Cerebellar nuclear complex (tissue), 1 donor: ENCODE measurements at regions not wholly inside any gene's neighbourhood (a gene's known extent, or its start where the extent isn't known, plus 50 kb on each side); places are given as distances from the start of the nearest gene placed in this dataset.
"Not testable (repeated sequence)": the region's sequence is repeated elsewhere in the genome, so short reads cannot be mapped to it uniquely, and the experiment has no call there.

ENCODE experiments used
- DNase-seq, 2 experiments: peaks; one replicate each; lab custom pipeline; 2025; lab: John Stamatoyannopoulos, UW

DNA sequence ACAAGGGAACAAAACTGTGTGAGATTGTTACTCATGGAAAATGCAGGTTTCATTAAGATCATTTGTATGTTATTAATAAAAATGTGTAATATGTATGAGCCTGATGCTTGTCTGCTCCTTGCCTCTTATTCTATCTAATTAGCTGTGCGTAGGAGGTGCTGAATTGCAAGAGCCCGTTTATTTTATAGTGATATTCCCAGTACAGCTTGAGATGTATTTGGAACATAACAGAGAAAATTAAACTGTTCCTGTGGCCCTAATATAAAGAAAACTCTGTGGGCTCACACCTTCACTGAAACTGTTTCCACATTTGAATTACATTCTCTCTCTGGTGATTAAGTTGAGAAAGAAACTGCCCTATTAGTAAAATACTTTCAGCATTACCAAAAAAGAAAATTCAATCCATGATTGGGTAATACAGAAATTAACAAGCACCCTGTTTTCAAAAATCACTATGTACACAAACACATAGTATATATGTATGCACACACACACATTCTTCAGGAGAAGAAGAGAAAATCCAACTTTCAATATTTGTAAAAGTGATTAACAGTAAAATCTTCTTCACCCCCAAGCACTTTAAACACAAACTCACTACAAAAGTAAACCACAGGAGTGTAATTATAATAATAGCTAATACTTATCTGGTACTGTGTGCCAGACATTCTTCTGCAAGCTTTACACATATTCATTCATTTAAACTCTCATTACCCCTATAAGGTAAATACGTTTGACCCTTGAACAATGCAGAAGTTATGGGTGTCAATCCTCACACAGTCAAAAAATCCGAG is 233.2 kb downstream of the PHLDA1 start:
- no peak for DNase-seq

DNA sequence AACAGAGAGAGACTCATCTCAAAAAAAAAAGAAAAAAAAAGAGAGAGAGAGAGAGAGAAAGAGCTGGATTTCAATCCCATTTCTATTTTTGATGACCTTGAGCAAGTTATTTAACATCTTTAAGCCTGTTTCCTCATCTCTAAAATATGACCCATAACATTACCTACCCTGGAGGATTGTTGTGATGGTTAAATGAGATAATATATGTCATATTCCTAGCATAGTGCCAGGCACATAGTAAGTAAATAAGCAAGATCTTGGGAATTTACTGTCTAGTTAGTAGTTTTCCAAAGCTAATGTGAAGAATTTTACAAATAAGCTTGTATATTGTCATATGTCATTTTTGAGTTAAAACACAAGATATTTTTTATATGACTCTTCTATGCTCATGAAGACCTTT is 236.5 kb downstream of the PHLDA1 start:
- no peak for DNase-seq

DNA sequence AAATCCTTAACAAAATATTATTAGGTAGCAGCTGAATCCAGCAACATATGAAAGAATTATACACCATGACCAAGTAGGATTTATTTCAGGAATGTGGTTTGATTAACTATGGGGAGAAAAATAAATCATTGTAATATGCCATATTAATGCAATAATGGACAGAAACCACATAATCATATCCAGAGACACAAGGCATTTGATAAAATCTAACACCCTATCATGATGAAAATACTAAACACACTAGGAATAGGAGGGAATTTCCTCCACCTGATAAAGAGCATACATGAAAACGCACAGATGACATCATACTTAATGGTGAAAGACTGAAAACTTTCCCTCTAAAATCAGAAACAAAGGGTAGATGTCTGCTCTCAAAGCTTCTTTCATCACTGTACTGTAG is 238.9 kb downstream of the PHLDA1 start:
- no peak for DNase-seq

DNA sequence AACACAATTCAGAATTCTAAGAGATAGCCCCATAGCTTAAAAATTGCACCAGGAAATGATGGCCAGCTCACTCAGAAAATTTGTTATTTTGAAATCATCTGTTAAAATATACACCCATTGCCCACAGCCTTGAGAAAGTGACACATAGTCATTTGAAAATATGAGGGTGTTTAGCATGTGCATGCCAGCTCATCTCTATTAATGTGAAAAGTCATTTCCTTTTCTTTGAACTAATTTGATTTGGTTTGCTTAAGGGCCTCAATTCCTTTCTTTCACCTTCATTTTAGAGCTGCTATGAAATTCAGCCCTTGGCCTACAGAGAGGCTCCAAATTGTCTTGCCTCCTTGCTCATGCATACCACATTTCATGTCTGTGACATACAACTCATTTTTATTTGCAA is 241.4 kb downstream of the PHLDA1 start:
- no peak for DNase-seq

DNA sequence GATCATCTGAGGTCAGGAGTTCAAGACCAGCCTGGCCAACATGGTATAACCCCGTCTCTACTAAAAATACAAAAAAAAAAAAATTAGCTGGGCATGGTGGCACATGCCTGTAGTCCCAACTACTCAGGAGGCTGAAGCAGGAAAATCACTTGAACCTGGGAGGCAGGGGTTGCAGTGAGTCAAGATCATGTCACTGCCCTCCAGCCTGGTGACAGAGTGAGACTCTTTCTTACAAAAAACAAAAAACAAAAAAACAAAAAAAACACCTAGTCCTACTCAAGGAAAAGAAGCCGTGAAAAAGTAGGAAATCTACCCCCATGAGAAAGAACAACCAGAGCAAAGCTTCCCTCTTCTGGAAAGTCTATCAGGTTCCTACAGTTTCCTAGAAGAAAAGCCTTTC is 244.4 kb downstream of the PHLDA1 start:
- not testable (repeated sequence) for DNase-seq

DNA sequence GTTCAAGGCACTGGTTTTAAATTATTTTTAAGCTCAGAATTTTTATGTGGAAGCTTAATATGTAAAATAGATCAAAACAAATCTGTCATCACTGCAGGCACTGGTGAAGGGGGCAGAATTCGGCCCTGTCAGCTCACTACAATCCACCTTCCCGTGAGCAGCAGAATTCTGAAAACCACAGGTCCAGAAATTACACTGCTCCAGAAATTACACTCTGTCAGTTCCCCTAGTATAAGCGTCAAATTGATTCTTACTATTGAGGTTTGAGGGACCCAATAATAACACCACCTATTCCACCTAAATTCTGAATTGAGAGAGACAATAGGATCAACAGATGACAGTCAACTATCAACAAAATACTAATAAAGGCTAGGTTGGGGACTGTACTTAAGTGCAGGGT is 245.5 kb downstream of the PHLDA1 start:
- no peak for DNase-seq

DNA sequence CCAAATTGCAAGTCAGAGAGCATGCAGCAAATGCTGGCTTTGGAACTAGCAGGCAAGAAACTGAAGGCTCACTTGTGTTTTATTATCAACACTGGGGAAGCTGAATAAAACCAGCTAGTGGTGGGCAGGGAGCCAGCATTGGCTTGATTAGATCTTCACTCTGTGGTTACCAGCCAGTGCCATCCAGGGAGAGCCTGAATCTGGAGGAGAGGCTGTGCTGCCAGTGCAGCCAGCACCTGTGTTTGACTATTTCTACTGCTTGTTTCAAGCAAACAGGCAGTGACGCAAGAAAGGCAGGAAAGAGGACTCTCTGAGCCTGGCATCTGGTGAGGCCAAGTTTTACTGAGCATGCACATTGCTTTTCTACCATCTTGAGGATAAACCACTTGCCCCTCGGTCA is 247.0 kb downstream of the PHLDA1 start:
- no peak for DNase-seq

DNA sequence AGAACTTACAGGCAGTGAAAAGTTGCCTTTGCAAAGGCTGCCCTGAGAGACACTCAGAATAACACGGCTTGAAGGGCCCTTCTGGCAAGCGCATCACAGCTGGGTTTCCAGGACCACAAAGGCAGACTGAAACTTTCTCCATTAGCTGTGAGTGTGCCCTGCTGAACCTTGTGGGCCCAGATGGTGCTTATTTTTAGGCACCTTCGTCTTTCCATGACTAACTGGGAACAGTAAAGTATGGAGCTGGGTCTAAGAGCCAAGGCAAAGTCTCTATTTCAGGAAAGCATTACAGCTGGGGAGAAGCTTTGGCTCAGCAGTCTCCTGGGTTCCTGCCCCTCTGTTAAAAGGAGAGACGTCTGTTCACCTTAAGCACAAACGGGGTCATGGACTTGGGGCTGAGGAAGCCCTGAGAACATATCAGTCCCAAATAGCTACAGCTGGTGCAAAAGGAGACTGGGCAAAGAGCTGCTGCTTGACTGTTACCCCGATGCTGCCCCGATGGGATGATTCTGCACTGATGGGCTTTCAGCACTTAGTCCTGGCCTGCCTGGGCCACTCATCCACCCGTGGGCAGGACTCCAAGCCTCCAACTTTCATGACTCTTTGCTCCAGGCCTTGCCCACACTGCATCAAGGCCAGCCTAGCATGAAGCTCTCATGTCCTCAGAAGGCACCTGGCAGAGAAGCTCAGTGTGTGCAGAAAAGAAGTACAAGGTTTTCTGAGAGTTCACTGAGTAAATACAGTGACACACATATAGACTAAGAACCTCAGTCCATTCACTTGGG is 248.3 kb downstream of the PHLDA1 start:
- DNase-seq = no peak

DNA sequence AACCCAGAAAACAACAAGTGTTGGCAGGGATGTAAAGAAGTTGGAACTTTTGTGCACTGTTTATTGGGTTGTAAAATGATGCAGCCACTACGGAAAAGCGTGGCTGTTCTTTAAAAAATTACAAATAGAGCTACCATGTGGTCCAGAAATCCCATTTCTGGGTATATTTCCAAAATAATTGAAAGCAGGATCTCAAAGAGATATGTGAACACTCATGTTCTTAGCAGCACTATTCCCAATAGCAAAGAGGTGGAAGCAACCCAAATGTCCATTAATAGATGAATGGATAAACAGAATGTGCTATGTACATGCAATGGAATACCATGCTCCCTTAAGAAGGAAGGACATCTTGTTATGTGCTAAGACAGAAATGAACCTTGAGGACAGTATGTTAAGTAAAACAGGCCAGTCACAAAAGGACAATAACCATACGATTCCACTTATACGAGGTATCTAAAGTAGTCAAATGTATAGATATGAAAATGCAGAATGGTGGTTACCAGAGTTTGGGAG is 249.5 kb downstream of the PHLDA1 start:
- no peak for DNase-seq

DNA sequence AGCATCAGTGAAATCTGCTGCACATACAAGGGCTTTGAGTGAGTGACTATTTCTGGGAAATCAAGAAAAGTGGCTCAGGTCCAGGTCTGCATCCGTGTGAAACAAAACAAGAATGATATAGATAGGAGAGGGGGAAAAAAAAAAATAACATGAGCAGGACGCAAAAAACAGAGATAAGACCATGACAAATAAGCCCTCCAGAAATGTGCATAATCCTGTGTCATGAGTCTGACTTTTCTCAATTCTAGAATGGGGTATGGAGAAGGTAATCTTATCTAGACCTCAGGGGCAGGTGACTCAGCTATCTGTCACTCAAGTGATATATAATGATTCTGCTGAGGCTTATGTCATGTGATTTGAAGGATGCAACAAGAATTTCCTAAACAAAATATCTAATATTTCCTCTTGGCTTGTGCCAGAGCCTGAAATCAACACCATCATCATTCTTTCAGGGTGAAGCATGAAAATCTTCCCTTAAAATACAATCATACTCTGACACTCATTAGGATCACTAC is 250.0 kb downstream of the PHLDA1 start:
- no peak for DNase-seq

DNA sequence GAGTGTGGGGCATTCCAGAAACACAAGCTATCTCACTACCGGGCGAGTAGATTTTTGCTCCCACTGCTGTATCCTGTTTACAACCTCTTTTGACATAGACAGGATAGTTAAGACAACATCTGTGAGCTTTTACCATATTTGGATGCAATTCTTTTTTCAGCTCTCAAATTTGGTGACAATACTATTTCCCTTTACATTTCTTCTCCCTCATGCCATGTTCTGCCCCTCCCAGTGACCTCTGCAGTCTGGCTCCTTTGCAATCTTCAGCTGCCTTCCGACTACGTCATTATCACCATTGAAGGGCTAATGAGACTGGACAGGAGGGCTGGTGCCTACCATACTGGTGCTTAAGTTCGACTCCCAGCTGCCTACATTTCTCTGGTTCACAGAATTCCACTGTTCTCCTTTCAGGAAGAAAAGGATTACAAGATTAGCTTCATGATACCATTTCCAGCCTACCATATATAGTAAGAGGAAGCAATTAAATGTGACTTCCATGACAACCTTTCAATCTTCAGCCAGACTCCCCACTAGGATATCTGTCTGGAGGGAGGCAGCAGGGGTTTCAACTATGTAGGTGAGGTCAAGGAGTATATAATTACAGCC is 251.6 kb downstream of the PHLDA1 start:
- no peak for DNase-seq

DNA sequence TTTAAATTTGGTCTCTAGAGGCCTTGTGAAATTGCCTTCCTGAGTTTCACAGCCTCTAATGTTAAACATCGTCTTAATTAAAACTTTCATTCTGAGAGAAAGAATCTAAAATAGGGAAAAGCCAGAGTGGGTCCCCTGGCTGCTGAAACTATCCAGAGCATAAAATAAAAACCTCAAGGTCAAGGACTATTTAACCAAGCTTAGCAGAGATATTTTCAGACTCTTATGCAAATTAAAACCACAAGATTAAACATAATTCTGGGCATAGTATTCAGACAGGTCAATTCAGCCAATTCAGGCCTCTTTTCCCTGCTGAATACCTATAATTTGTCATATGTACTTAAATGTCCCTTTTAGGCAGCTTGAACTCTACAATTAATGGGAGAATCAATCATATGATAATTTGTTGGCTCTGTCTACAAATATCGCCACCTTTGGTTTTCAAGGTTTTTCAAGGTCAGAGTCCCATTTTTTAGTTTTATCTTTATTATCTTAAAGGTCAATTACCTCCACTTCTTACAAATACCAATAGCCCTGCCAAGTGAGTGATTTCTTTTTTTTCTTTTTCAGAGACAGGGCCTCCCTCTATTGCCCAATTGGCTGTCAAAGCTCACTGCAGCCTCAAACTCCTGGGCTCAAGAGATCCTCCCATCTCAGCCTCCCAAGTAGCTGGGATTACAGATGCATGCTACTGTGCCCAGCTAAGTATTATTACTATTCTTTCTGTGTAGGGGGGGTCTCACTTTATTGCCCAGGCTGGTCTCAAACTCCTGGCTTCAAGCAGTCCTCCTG is 257.1 kb downstream of the PHLDA1 start:
- no peak for DNase-seq

DNA sequence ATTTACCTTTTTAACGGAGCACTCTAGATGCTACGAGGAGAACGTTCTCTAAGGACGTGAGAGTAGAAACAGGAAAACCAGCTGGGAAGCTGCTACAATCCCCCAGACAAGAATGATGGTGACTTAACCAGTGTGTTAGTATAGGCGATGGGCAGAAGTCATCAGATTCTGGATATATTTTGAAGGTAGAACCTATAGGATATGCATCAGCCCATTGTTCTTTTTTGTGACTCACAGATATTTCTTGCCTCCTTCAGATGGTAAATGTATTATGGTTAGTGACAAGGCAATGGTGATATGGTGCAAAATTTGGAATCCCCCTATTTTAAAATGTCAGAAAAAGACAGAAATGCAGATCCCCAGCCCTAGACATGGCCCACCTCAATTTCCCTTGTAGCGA is 258.2 kb downstream of the PHLDA1 start:
- DNase-seq = no peak

DNA sequence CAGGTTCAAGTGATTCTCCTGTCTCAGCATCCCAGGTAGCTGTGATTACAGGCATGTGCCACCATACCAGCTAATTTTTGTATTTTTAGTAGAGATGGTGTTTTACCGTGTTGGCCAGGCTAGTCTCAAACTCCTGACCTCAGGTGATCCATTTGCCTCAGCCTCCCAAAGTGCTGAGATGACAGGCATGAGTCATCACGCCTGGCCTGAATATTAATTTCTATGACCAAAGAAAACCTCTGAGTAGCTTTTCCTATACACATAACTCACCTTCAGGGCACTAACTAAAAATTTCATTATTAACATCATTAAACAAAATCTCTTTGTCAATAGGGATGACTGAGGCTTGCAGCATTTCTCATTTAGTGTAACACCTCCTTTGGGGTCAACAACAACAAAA is 259.6 kb upstream of the KRR1 start:
- DNase-seq = no peak

DNA sequence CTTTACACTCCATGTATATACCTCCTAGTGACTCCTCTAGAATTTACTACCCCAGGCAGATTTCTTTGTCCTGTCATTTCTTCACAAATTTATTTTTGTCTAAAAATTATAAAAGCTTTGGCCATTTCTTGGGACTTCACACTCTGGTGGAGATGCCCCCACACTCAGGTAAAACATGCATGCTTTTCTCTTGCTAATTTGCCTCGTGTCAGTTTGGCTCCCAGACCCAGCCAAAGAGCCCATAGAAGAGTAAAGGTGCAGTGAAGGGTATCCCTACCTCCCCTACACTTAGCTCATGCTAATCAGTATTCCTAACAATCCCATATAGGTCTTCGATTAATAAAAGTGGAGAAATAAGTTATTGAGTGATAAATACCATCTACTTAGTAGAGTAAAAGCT is 256.5 kb upstream of the KRR1 start:
- DNase-seq = no peak

DNA sequence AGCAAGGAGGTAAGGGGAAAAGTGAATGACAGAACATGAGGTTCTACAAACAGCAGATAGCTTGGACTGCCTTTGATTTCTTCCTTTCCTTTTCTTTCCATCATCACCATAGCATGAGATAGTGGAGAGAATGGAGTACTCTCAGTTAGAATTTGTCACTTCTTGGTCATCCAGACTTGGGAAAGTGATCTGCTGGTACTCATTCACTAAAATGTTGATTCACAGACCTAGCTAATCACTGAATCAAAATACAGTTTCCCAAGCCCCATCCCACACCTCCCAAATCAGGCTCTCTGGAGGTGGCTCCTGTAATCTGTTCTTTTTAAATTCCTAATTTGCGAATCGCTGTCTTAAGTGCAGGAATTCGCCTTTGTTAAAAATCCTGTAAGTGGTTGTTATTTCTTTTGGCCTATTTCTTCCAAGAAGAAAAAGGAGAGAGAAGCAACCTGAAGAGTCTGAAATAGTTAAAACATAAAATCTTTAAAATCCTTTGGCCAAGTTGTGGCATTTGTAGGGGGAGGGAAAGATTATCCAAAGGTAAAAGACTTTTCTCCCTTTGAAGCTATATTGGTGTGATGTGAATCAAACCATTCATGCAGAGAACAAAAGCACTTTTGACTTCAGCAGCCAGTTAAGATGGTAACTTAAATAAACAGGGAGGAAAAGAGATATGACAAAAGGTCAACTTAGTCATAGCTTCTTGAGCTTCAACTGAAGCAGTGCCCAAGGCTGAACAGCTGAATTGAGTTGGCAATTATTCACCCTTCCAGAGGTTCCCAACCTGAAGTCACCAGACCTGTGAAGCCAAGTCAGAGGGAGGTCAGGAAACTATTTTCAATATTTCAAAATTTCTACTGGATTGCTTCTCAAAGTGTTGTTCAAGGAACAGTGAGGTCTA is 255.1 kb upstream of the KRR1 start:
- DNase-seq = no peak

DNA sequence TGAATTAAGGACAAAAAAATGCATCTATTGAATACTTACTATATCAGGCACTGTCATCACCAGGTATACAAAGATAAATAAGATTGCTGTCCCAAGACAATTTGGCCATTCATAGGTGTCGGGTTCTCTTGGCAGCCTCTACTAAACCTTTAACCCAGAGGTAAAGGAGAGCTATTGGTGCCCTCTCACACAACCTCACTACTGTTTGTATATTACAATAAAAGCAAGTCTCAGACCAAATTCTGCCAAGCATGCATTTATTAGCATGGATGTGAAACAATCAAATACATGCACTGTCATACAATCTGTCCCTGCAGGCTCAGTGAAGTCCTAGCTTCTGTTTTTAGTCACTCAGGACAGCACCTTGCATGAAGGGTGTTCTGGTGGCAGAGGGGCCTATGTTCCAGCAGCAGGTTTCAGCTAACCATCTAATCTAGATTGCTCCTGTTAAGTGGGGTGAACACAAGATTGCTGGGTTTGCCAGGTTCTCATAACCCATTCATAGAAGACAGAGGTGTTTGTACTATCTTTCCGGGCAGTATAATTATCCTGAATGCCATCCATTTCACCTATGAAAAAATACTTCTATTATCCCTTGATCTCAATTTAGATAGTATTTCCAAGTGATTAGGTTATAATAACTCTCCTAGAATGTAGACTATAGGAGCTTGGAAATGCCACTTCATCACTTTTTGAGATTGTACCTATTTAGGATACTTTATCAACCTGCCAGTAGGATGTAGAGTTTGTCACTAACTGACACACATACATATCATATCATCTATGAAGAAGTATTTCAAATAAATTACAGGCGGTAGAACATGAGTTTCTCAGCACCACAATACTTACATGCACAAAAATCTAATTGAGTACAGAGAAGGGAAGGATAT is 254.0 kb upstream of the KRR1 start:
- no peak for DNase-seq

DNA sequence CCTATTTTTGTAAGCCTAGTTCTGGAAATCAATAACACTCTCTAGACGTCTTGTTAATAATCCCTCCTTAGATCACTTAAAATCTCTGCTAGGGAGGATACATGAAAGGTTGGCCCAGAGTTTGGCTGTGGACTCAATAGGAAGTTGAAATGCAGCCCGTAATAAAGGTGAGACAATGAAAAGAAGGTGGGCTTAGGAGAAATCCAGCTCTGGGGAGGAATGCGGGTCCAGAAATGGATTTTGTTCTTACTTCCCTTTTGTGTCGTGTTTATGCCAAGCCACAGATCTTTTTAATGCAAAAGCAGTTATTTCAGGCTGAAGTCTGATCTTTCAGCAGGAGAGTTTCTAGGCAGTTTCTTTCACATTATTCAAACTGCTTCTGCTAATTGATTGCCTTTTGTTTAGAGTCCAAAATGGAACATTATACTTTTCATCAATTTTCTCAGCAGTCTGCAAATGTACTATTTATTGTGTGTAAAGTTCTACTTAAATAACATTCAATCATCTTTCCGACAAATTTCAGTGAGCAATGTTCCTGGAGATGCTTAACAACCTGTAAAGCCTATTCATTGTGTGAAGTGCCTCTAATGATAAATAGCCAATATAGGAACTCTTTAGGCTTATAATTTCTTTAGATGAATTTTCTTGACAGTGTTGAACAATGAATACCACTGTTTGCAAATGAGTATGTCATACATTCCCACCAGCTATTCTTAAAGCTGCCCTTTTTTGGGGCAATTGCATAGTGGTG is 252.9 kb upstream of the KRR1 start:
- DNase-seq = no peak
